ENCODE measurements at regions not wholly inside any gene's neighbourhood (a gene's known extent, or its start where the extent isn't known, plus 50 kb on each side); places are given as distances from the start of the nearest gene placed in this dataset.

GRCh38 chr12:69154585-69155363, 84.6 kb upstream of the CPSF6 start:
- peak; percentile 11 for DNase-seq (ENCODE audit: low read depth, low spot score)
- CTCF ChIA-PET, result interaction anchor here (0.5 to 5.0 kb wide), 36 partner anchors 9 to 1116 kb away, joined by 3 to 33 read pairs (median 4); no protein-coding TSS in a partner anchor
- no peak overlapping the region for H3K27ac ChIP-seq (ENCODE audit: low read depth, low read length)

GRCh38 chr12:69157023-69157655, 82.2 kb upstream of the CPSF6 start:
- DNase-seq (ENCODE audit: low read depth, low spot score), result peak; percentile 48
- Histone ChIP-seq H3K9me3 (ENCODE audit: control insufficient read depth, insufficient read depth, low read length) (no peaks in the 10 kb centered on the region), H3K27ac (ENCODE audit: low read depth, low read length) (no peak overlapping the region), H3K27me3 (ENCODE audit: control insufficient read depth, insufficient read depth, low read length) (no peaks in the 10 kb centered on the region), H3K4me3 (ENCODE audit: low read depth, low read length) (no peak overlapping the region)
- peak; percentile 99 for TF ChIP-seq CTCF (IDR thresholded peaks at IDR 0.05; ENCODE audit: low read depth, low read length)
- CTCF ChIA-PET, result interaction anchor here (0.6 to 5.0 kb wide), 51 partner anchors 7 to 1167 kb away, joined by 3 to 33 read pairs (median 4); no protein-coding TSS in a partner anchor
- POLR2A ChIA-PET, result no interaction called here

More at GRCh38 chr12:69154585-69155363, 84.6 kb upstream of the CPSF6 start:
- H3K27me3 ChIP-seq (ENCODE audit: control insufficient read depth, insufficient read depth, low read length), result no peaks in the 10 kb centered on the region
- no peaks in the 10 kb centered on the region for H3K9me3 ChIP-seq (ENCODE audit: control insufficient read depth, insufficient read depth, low read length)
- POLR2A ChIA-PET, result no interaction called here
- peak; percentile 97 for TF ChIP-seq CTCF (IDR thresholded peaks at IDR 0.05; ENCODE audit: low read depth, low read length)
- H3K4me3 ChIP-seq (ENCODE audit: low read depth, low read length), result no peak overlapping the region

- no peak for DNase-seq (ENCODE audit: low read depth, low spot score)
- ChIA-PET POLR2A (no interaction called here), CTCF (interaction anchor here (0.5 kb wide), 2 partner anchors 97 to 195 kb away, joined by 3 to 5 read pairs; no protein-coding TSS in a partner anchor)
- no peak overlapping the region for H3K27ac ChIP-seq (ENCODE audit: low read depth, low read length)
- no peak for TF ChIP-seq CTCF (IDR thresholded peaks at IDR 0.05; ENCODE audit: low read depth, low read length)
- H3K27me3 ChIP-seq (ENCODE audit: control insufficient read depth, insufficient read depth, low read length), result peaks cover 7% of the 10 kb centered on the region
- H3K9me3 ChIP-seq (ENCODE audit: control insufficient read depth, insufficient read depth, low read length), result no peaks in the 10 kb centered on the region
- H3K4me3 ChIP-seq (ENCODE audit: low read depth, low read length), result no peak overlapping the region
Measured at GRCh38 chr12:69161829-69162228, 77.5 kb upstream of the CPSF6 start.

- H3K9me3 ChIP-seq (ENCODE audit: control insufficient read depth, insufficient read depth, low read length), result no peaks in the 10 kb centered on the region
- no peak for DNase-seq (ENCODE audit: low read depth, low spot score)
- H3K27ac ChIP-seq (ENCODE audit: low read depth, low read length), result no peak overlapping the region
- POLR2A ChIA-PET, result interaction anchor here (0.7 kb wide), 1 partner anchor 29 kb away, joined by 3 read pairs; no protein-coding TSS in a partner anchor
- no peak overlapping the region for H3K4me3 ChIP-seq (ENCODE audit: low read depth, low read length)
- CTCF ChIA-PET, result interaction anchor here (0.6 to 1.1 kb wide), 2 partner anchors 8 to 10 kb away, joined by 3 to 5 read pairs; no protein-coding TSS in a partner anchor
- no peak for TF ChIP-seq CTCF (IDR thresholded peaks at IDR 0.05; ENCODE audit: low read depth, low read length)
- H3K27me3 ChIP-seq (ENCODE audit: control insufficient read depth, insufficient read depth, low read length), result peaks cover 10% of the 10 kb centered on the region
Measured at GRCh38 chr12:69163681-69164362, 75.5 kb upstream of the CPSF6 start.

All from AG04450 (cell line).